GM23338 (cell line): ENCODE measurements at regions not wholly inside any gene's neighbourhood (a gene's known extent, or its start where the extent isn't known, plus 50 kb on each side); places are given as distances from the start of the nearest gene placed in this dataset.
A peak's percentile ranks its signal among the peaks of the same experiment; 100 is the strongest.

ENCODE experiments used
- ATAC-seq: fragments of 200-7000 bp; cut with Tn5 transposase; 3 replicates; pipeline ENCODE4 v1.9.1; 2020
- DNase-seq: peaks from one replicate; pipeline ENCODE4 v3.0.0-alpha.2; 2015; ENCODE audit warnings: low spot score
- H2AFZ ChIP-seq: fragments of 200-600 bp; sonication (generic); 2 replicates; pipeline ENCODE4 v1.8.0; 2016; ENCODE audit warnings: antibody characterized with exemption, mild to moderate bottlenecking, moderate library complexity
- H3F3A ChIP-seq: fragments of 200-600 bp; sonication (generic); replicated peaks from 2 replicates; pipeline ENCODE4 v1.8.0; 2017; ENCODE audit warnings: antibody characterized with exemption, mixed run types, low read depth
- H3K27ac ChIP-seq: fragments of 200-600 bp; sonication (generic); 2 replicates; pipeline ENCODE4 v1.6.1; 2016; ENCODE audit warnings: low read depth
- H3K27me3 ChIP-seq: fragments of 200-600 bp; sonication (generic); 2 replicates; pipeline ENCODE4 v1.8.0; 2016; ENCODE audit warnings: mild to moderate bottlenecking, mixed run types, moderate library complexity; ENCODE audit not compliant: insufficient read depth
- H3K36me3 ChIP-seq: fragments of 200-600 bp; sonication (generic); 2 replicates; pipeline ENCODE4 v1.8.0; 2016; ENCODE audit warnings: mild to moderate bottlenecking; ENCODE audit not compliant: insufficient read depth
- H3K4me1 ChIP-seq: fragments of 200-600 bp; sonication (generic); 2 replicates; pipeline ENCODE4 v1.8.0; 2016; ENCODE audit warnings: mild to moderate bottlenecking, moderate library complexity; ENCODE audit not compliant: insufficient read depth
- H3K4me2 ChIP-seq: fragments of 200-600 bp; sonication (generic); 2 replicates; pipeline ENCODE4 v1.7.1; 2017; ENCODE audit warnings: mixed run types
- H3K4me3 ChIP-seq: fragments of 200-600 bp; sonication (generic); 2 replicates; pipeline ENCODE4 v1.6.1; 2016; ENCODE audit warnings: mixed run types
- H3K79me2 ChIP-seq: fragments of 200-600 bp; sonication (generic); replicated peaks from 2 replicates; pipeline ENCODE4 v1.8.0; 2017; ENCODE audit warnings: mild to moderate bottlenecking; ENCODE audit not compliant: insufficient read depth
- H3K9me2 ChIP-seq: fragments of 200-600 bp; sonication (generic); 2 replicates; pipeline ENCODE4 v1.8.0; 2017; ENCODE audit not compliant: insufficient read depth
- H4K20me1 ChIP-seq: fragments of 200-600 bp; sonication (generic); replicated peaks from 2 replicates; pipeline ENCODE4 v1.8.0; 2017; ENCODE audit warnings: mild to moderate bottlenecking; ENCODE audit not compliant: insufficient read depth
- H3K27ac Mint-ChIP-seq: 2 replicates; pipeline ENCODE4 v1.8.0; 2020; ENCODE audit warnings: inconsistent platforms, mild to moderate bottlenecking, moderate library complexity, mixed read lengths
- H3K27me3 Mint-ChIP-seq: 3 replicates; pipeline ENCODE4 v1.8.0; 2022; ENCODE audit warnings: low read depth, mild to moderate bottlenecking, moderate library complexity, mixed read lengths, inconsistent platforms; ENCODE audit not compliant: insufficient read depth, poor library complexity
- H3K36me3 Mint-ChIP-seq: 3 replicates; pipeline ENCODE4 v1.8.0; 2021; ENCODE audit warnings: low read depth, mild to moderate bottlenecking, inconsistent platforms, moderate library complexity, mixed read lengths
- H3K4me1 Mint-ChIP-seq: 3 replicates; pipeline ENCODE4 v1.8.0; 2020; ENCODE audit warnings: mild to moderate bottlenecking, inconsistent platforms, mixed read lengths
- H3K4me3 Mint-ChIP-seq: 3 replicates; pipeline ENCODE4 v1.8.0; 2021; ENCODE audit warnings: moderate library complexity, mild to moderate bottlenecking, inconsistent platforms, mixed read lengths
- H3K9me3 Mint-ChIP-seq: 3 replicates; pipeline ENCODE4 v1.8.0; 2020; ENCODE audit warnings: moderate library complexity, mild to moderate bottlenecking, inconsistent platforms, mixed read lengths
- CREB1 ChIP-seq: fragments of 250-450 bp; sonication (Bioruptor Pico); IDR thresholded peaks from 2 replicates; pipeline ENCODE4 v1.5.0; 2020; ENCODE audit warnings: low read depth, mild to moderate bottlenecking, moderate library complexity
- CTCF ChIP-seq, 2 experiments: fragments of 200-600 bp in 1 of 2; sonication (generic) in 1 of 2; conservative IDR thresholded peaks; 2 replicates each; pipeline versions ENCODE4 v1.5.1 to v1.6.1; 2016 to 2017; ENCODE audit warnings: antibody characterized with exemption in 2 of 2, low read depth in 2 of 2, mild to moderate bottlenecking in 2 of 2, moderate library complexity in 1 of 2
- EZH2 ChIP-seq: fragments of 200-600 bp; sonication (generic); IDR thresholded peaks from one replicate; pipeline ENCODE4 v1.8.0; 2017; ENCODE audit warnings: antibody characterized with exemption, mild to moderate bottlenecking, low read depth; ENCODE audit not compliant: unreplicated experiment
- JUNB ChIP-seq: IDR thresholded peaks from one replicate; pipeline ENCODE4 v1.6.1; 2016; ENCODE audit warnings: antibody characterized with exemption; ENCODE audit not compliant: unreplicated experiment
- NANOG ChIP-seq: IDR thresholded peaks from 2 replicates; pipeline ENCODE4 v1.6.1; 2016; ENCODE audit warnings: antibody characterized with exemption, borderline replicate concordance
- POLR2AphosphoS5 ChIP-seq: IDR thresholded peaks from 2 replicates; pipeline ENCODE4 v1.6.1; 2016; ENCODE audit warnings: antibody characterized with exemption, low read depth
- REST ChIP-seq: IDR thresholded peaks from one replicate; pipeline ENCODE4 v1.6.1; 2018; ENCODE audit warnings: antibody characterized with exemption; ENCODE audit not compliant: unreplicated experiment
- STAT1 ChIP-seq: IDR thresholded peaks from one replicate; pipeline ENCODE4 v1.6.1; 2016; ENCODE audit warnings: antibody characterized with exemption; ENCODE audit not compliant: unreplicated experiment
- ZNF114 ChIP-seq: fragments of 250-450 bp; sonication (Bioruptor Pico); IDR thresholded peaks from 2 replicates; pipeline ENCODE4 v1.5.0; 2020; ENCODE audit warnings: mild to moderate bottlenecking, moderate library complexity
- ZNF331 ChIP-seq: fragments of 250-450 bp; sonication (Bioruptor Pico); IDR thresholded peaks from 2 replicates; pipeline ENCODE4 v1.5.0; 2020; ENCODE audit warnings: low read depth, mild to moderate bottlenecking, moderate library complexity
- ZNF462 ChIP-seq: fragments of 250-450 bp; sonication (Bioruptor Pico); IDR thresholded peaks from 2 replicates; pipeline ENCODE4 v1.5.0; 2020; ENCODE audit warnings: mild to moderate bottlenecking, moderate library complexity

- TF ChIP-seq REST (no peak), JUNB (no peak), ZNF114 (no peak), CREB1 (CRISPR knock-in tag) (no peak), CTCF (conservative IDR thresholded peaks at IDR 0.05; ENCODE audit: low read depth in 2 of 2) (no peak), ZNF331 (CRISPR knock-in tag) (no peak), NANOG (no peak), STAT1 (no peak)
These were observed 384.8 kb upstream of the PKDCC start (continued) for GRCh38 chr2:41663056-41663455.

GRCh38 chr2:41668529-41668928 lies 379.3 kb upstream of the PKDCC start:
- no peaks in the 10 kb centered on the region for H3K9me2 ChIP-seq
- Mint-ChIP-seq H3K36me3 (no peaks in the 10 kb centered on the region), H3K9me3 (no peaks in the 10 kb centered on the region), H3K27me3 (no peaks in the 10 kb centered on the region), H3K4me3 (no peak overlapping the region), H3K27ac (no peak overlapping the region), H3K4me1 (peaks cover 27% of the 10 kb centered on the region)
- no peaks in the 10 kb centered on the region for H3K27me3 ChIP-seq
- no peaks in the 10 kb centered on the region for H3K36me3 ChIP-seq
- no peaks in the 10 kb centered on the region for H3F3A ChIP-seq
- no peak overlapping the region for H2AFZ ChIP-seq
- TF ChIP-seq JUNB (no peak), POLR2AphosphoS5 (no peak), EZH2 (no peak), CREB1 (CRISPR knock-in tag) (no peak), ZNF462 (CRISPR knock-in tag) (0 out of 2 replicates have a peak, but pooled peaks have one; percentile 28), ZNF331 (CRISPR knock-in tag) (no peak), ZNF114 (no peak)
- no peak overlapping the region for H3K27ac ChIP-seq
- peak; percentile 60 for DNase-seq
- peak; percentile 95 for ATAC-seq
- no peak overlapping the region for H3K4me3 ChIP-seq
- peaks cover 19% of the 10 kb centered on the region for H3K4me1 ChIP-seq
- H4K20me1 ChIP-seq = no peaks in the 10 kb centered on the region
- no peak overlapping the region for H3K4me2 ChIP-seq
- no peaks in the 10 kb centered on the region for H3K79me2 ChIP-seq
